ENCODE measurements at regions not wholly inside any gene's neighbourhood (a gene's known extent, or its start where the extent isn't known, plus 50 kb on each side); places are given as distances from the start of the nearest gene placed in this dataset.

DNA sequence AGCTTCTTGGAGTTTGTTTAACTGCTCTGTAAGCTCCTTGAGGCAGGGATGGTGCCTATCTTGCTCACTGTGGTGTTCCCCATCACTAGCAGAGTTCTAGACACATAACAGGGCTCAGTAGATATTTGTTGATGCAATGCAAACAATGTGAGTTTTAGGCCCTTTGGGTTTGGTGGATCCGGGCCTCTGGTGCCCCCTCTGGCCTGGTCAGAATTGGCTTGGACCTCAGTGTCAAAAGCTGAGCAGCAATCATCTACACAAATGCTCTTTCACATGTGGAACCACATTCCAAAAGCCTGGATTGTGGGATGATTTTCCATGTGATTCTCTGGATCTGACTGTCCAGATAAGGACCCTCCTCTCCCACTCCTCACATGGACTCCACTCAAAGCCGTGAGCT lies 53.4 kb upstream of the BCAR3 start:
- dilution Hi-C loops (cut with MboI; ENCODE audit: extremely low pct_ligation_motif_present, low sequenced_read_pairs): no loop called here
- Histone ChIP-seq H3K9me3 (ENCODE audit: control insufficient read depth, low read depth, low read length) (no peaks in the 10 kb centered on the region), H3K9me1 (ENCODE audit: control insufficient read depth, extremely low read depth, insufficient read depth, low read length) (no peaks in the 10 kb centered on the region), H4K20me1 (ENCODE audit: control insufficient read depth, extremely low read depth, insufficient read depth, low read length) (no peaks in the 10 kb centered on the region), H3K9ac (ENCODE audit: control insufficient read depth, extremely low read depth, insufficient read depth, low read length) (no peak overlapping the region), H3K4me2 (ENCODE audit: control insufficient read depth, extremely low read depth, insufficient read depth, low read depth, low read length) (no peak overlapping the region), H2AFZ (ENCODE audit: control insufficient read depth, low read length) (no peak overlapping the region), H3K27me3 (ENCODE audit: control insufficient read depth, extremely low read depth, insufficient read depth, low read length) (no peaks in the 10 kb centered on the region), H3K79me2 (ENCODE audit: control insufficient read depth, insufficient read depth, low read length) (no peaks in the 10 kb centered on the region), H3K4me1 (ENCODE audit: control insufficient read depth, extremely low read depth, insufficient read depth, low read length) (peaks cover 60% of the 10 kb centered on the region), H3K36me3 (ENCODE audit: control insufficient read depth in 2 of 2, extremely low read depth in 1 of 2, insufficient read depth in 2 of 2, low read length in 2 of 2) (no peaks in the 10 kb centered on the region), H3K4me3 (ENCODE audit: control insufficient read depth in 2 of 3, extremely low read depth in 1 of 3, insufficient read depth in 2 of 3, low read depth in 1 of 3, low read length in 3 of 3) (no peak overlapping the region), H3K27ac (ENCODE audit: control insufficient read depth, insufficient read depth, low read length) (no peak overlapping the region)
- peak; percentile 39 for FAIRE-seq
- no peak for DNase-seq (ENCODE audit: low read depth, low spot score)
- TF ChIP-seq CTCF (optimal IDR thresholded peaks at IDR 0.05 in 1 of 3, IDR thresholded peaks at IDR 0.05 in 1 of 3, conservative IDR thresholded peaks at IDR 0.05 in 1 of 3; ENCODE audit: extremely low read depth in 1 of 3, insufficient read depth in 2 of 3, low read length in 3 of 3) (peak in 2 of 3 experiments; percentile 18), EZH2 (IDR thresholded peaks at IDR 0.05; ENCODE audit: low read length) (no peak)

DNA sequence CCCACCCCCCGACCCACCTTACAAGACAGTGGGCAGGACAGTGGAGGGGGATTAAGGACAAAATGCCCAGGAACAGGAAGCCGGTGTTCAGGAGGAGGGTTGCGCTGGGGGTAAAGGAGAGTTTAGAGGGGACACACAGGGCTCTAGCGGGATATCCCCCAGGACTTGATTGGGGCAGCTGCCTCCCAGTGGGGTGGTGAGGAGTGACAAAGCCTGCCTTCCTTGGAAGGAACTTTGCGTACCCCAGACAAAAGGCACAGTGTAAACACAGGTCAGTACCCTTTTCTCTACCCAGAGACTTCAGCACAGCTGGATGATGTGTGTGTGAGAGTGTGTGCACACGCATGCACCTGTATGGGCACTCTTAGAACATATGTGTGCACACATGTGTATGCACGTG lies 51.7 kb upstream of the BCAR3 start:
- Histone ChIP-seq H3K79me2 (ENCODE audit: control insufficient read depth, insufficient read depth, low read length) (no peaks in the 10 kb centered on the region), H3K27ac (ENCODE audit: control insufficient read depth, insufficient read depth, low read length) (no peak overlapping the region), H3K9ac (ENCODE audit: control insufficient read depth, extremely low read depth, insufficient read depth, low read length) (no peak overlapping the region), H3K4me2 (ENCODE audit: control insufficient read depth, extremely low read depth, insufficient read depth, low read depth, low read length) (no peak overlapping the region), H3K36me3 (ENCODE audit: control insufficient read depth in 2 of 2, extremely low read depth in 1 of 2, insufficient read depth in 2 of 2, low read length in 2 of 2) (no peaks in the 10 kb centered on the region), H3K9me3 (ENCODE audit: control insufficient read depth, low read depth, low read length) (no peaks in the 10 kb centered on the region), H3K4me3 (ENCODE audit: control insufficient read depth in 2 of 3, extremely low read depth in 1 of 3, insufficient read depth in 2 of 3, low read depth in 1 of 3, low read length in 3 of 3) (no peak overlapping the region), H3K27me3 (ENCODE audit: control insufficient read depth, extremely low read depth, insufficient read depth, low read length) (no peaks in the 10 kb centered on the region), H3K4me1 (ENCODE audit: control insufficient read depth, extremely low read depth, insufficient read depth, low read length) (peaks cover 45% of the 10 kb centered on the region), H2AFZ (ENCODE audit: control insufficient read depth, low read length) (no peak overlapping the region), H4K20me1 (ENCODE audit: control insufficient read depth, extremely low read depth, insufficient read depth, low read length) (no peaks in the 10 kb centered on the region), H3K9me1 (ENCODE audit: control insufficient read depth, extremely low read depth, insufficient read depth, low read length) (no peaks in the 10 kb centered on the region)
- no peak for DNase-seq (ENCODE audit: low read depth, low spot score)
- dilution Hi-C loops (cut with MboI; ENCODE audit: extremely low pct_ligation_motif_present, low sequenced_read_pairs): no loop called here
- FAIRE-seq: no peak
- TF ChIP-seq EZH2 (IDR thresholded peaks at IDR 0.05; ENCODE audit: low read length) (no peak), CTCF (optimal IDR thresholded peaks at IDR 0.05 in 1 of 3, IDR thresholded peaks at IDR 0.05 in 1 of 3, conservative IDR thresholded peaks at IDR 0.05 in 1 of 3; ENCODE audit: extremely low read depth in 1 of 3, insufficient read depth in 2 of 3, low read length in 3 of 3) (no peak)
